EL (cell line): ENCODE measurements at regions not wholly inside any gene's neighbourhood (a gene's known extent, or its start where the extent isn't known, plus 50 kb on each side); places are given as distances from the start of the nearest gene placed in this dataset.

Experiments
- DNase-seq: peaks from one replicate; pipeline ENCODE4 v3.0.0-alpha.2; 2016

GRCh38 chr10:52653263-52653909 lies 119.2 kb downstream of the MBL2 start:
- DNase-seq, result no peak

- no peak for DNase-seq
These were observed 118.4 kb downstream of the MBL2 start for GRCh38 chr10:52654201-52654600.

DNA sequence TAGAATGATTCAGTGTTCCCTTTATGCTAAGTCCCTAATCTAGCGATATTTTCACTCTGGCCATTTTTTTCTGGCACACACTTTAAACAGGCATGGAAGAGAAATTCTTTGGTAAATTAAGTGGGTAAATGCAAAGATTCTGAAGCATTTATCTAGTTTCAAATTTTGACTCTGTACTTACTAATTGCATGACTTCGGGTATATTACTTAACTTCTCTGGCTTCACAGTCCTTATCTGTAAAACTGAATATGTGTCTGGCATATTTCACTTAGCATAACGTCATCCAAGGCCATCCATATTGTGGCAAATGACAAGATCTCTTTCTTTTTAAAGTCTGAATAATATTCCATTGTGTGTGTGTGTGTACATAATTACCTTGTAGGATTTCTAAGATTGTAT lies 114.5 kb downstream of the MBL2 start:
- DNase-seq, result no peak

GRCh38 chr10:52659085-52659484 lies 113.5 kb downstream of the MBL2 start:
- no peak for DNase-seq

DNA sequence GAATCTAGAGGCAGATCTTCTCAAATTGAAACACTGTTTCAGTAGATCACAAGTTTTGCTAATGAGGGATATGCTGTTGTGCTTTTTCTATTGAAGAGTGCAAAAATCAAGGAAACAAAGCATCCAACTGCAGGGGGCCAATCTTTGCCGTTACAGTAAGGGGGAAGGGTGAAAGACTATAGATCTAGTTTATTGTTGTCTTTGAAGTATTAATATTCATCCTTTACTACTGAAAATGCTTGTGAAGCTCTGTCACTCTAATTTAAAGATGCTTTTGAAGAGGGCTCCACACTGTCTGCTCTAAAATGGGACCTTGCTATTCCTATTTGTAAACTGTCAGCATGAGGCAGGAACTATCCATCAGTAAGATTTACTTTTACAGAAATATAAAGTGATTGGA lies 110.3 kb downstream of the MBL2 start:
- no peak for DNase-seq

DNA sequence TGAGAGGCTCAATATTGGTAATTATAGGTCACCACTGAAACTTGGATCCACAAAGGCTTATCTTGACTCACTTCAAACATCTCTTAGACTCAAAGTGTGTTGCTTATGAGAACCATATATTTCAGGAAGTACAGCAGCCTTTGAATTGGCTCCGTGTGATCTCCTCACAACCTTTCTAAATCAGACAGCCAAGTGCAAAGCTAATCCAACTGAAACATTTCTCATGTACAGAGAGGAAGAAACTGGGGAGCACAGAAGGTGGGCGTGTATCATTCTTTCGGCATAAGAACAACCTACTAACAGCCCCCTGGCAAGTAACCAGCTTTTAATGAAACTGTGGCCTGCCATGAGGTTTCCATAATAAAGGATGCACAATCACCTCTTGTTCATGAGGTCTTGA lies 109.4 kb downstream of the MBL2 start:
- no peak for DNase-seq

- DNase-seq, result no peak
These were observed 108.0 kb downstream of the MBL2 start for GRCh38 chr10:52664629-52665028.

DNA sequence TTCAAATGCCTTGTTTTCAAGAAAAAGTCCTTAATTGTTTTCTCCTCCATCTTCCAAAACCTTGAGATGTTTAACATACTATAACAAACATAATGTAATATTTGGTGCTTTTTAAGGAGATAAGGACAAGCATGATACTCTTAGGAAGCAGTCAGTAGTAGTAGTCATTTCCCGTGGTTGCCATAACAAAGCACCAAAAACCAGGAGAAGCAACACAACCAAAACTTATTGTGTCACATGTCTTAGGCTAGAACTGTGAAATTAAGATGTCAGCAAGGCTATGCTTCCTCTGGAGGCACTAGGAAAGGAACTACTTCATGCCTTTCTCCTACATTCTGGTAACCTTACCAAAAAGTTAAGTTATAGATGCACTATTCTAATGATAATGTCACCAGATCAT lies 106.8 kb downstream of the MBL2 start:
- no peak for DNase-seq

GRCh38 chr10:52666931-52667330 lies 105.7 kb downstream of the MBL2 start:
- no peak for DNase-seq

DNA sequence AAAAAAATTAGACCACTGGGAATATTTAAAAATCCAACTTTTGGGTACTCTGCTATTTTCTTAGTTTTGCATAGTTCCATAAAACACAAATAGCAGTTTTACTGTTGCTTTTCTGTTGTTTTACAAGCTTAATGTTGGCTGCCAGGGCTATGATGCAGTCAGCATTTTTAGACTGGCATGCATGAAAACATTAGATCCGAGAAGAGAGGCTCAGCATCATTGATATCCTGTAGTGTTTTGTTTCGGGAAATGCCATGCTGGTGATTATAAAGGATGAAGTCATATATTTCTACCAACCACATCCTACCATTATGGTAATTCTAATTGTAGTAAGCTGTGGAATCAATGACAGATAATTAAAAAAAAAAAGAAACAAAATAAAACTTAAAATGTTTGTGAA lies 104.6 kb downstream of the MBL2 start:
- DNase-seq, result peak; percentile 41

DNA sequence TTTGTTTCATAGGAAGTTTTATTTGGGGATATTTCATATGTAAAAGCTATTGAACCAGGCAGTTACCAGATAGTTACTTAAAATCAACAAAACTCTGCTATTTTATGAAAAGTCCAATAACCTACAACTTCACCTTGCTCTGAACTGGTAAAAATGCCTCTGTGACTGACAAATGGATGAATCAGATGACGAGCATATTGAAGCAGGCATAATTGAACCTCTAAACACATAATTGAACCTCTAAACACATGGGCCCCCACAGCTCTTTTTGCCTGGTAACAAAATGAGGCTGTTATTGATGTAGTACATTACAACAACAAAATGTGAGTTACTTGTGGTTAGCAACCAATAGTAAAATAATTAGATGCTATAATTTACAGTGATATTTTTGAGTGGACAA lies 99.7 kb downstream of the MBL2 start:
- DNase-seq, result no peak

GRCh38 chr10:52673468-52673867 lies 99.1 kb downstream of the MBL2 start:
- DNase-seq, result no peak

DNA sequence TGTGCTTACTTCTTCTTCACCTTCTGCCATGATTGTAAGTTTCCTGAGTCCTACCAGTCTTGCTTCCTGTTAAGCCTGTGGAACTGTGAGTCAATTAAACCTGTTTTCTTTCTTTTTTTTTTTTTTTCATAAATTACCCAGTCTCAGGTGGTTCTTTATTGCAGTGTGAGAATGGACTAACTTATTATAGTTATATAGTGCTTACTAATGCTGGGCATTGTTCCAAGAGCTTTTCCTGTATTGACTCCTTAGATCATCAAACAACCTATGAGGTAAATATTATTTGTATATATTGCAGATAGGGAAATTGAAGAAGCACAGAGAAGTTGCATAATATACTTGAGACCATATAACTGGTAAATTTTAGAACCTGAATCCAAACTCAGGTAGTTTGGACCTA lies 98.1 kb downstream of the MBL2 start:
- no peak for DNase-seq

GRCh38 chr10:52677086-52677485 lies 95.5 kb downstream of the MBL2 start:
- peak; percentile 21 for DNase-seq

DNA sequence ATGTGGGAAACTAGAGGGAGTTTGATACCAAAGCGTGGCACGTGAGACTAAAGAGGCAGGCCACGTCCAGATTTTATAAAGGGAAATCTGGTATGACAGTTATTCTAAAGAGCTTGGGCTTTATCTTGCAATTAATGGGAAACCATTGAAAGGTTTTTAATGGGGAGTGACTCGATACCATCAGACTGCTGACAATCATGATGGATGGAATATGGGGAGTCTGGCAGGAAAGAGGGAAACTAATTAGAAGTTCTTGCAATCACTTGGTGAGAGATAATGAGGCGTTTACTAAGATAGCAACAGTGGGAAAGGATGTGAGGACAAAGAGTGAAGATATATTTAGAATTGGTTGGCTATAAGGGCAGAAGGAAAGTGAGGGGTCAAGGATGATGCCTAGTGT lies 94.0 kb downstream of the MBL2 start:
- no peak for DNase-seq

- no peak for DNase-seq
These were observed 93.5 kb downstream of the MBL2 start for GRCh38 chr10:52679117-52679516.

- DNase-seq, result no peak
These were observed 89.8 kb downstream of the MBL2 start for GRCh38 chr10:52682766-52683165.

GRCh38 chr10:52683776-52684175 lies 88.8 kb downstream of the MBL2 start:
- DNase-seq, result no peak

- no peak for DNase-seq
These were observed 83.7 kb downstream of the MBL2 start for GRCh38 chr10:52688899-52689298.

DNA sequence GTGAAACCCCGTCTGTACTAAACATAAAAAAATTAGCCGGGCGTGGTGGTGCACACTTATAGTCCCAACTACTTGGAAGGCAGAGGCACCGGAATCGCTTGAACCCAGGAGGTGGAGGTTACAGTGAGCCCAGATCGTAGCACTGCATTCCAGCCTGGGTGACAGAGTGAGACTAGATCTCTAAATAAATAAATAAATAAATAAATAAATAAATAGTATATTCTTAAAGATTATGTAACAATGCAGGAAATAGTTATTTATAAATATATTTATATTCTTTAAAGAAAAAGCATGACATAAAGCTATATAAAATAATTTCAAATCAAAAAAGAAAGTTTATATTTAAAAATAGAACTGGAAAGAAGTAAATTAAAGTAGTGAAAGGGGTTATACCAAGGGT lies 76.4 kb downstream of the MBL2 start:
- no peak for DNase-seq

- DNase-seq, result no peak
These were observed 70.9 kb downstream of the MBL2 start for GRCh38 chr10:52701647-52702046.

GRCh38 chr10:52703451-52703850 lies 69.1 kb downstream of the MBL2 start:
- no peak for DNase-seq

DNA sequence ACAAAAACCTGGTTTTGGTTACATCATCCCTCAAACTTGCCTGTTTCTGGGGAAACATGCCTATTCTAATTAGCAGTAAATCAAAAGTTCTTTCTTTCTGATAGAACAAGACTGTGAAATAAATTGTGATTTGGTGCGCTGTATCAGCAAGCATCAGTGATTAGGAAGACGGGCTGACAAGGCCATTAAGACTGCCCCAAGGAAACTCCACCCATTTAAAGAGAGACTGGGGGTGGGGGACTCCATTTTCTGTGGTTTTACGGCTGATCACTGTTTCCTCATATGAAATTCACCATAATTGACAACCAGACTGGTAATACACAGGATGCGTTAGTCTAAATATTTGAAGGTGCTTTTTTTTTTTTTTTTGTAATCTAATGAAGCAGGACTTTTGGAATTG lies 68.7 kb downstream of the MBL2 start:
- no peak for DNase-seq

DNA sequence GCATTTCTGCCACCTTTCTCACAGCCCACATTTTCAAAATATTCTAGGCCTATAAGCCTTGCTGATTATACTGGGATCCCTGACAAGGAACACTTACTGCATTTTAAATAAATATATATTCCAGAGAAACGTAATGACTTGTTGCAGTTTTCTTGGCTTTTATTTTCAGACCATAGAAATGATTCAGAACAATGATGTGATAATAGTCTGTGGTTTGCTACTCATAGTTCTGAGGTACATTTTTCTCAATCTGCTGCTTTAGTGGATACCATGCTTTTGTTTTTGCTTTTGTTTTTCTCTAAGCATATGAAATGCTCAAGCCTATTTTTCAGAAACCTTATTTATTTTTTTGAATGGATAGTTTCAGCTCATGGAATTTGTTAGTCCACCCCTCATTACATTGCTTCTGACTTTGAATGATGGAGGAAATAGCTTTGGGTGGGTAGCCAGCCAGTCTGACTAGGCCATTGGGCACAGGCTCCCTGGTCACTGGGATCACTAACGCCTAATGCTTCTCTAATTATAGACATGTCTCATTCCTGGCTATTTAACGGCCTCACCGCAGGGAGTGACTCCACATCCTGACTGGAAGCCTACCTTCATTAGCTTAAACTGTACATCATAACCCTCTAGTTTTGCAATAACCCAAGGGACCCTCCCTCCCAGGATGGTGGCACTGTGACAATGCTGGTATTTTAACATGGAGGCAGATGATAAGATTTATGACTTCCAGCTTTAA lies 66.1 kb downstream of the MBL2 start:
- DNase-seq, result no peak
